ENCODE measurements at regions not wholly inside any gene's neighbourhood (a gene's known extent, or its start where the extent isn't known, plus 50 kb on each side); places are given as distances from the start of the nearest gene placed in this dataset.
"Not testable (repeated sequence)": the region's sequence is repeated elsewhere in the genome, so short reads cannot be mapped to it uniquely, and the experiment has no call there.

GRCh38 chr16:88167798-88168556 lies 214.8 kb upstream of the ZNF469 start:
- TF ChIP-seq, protein P1, sequence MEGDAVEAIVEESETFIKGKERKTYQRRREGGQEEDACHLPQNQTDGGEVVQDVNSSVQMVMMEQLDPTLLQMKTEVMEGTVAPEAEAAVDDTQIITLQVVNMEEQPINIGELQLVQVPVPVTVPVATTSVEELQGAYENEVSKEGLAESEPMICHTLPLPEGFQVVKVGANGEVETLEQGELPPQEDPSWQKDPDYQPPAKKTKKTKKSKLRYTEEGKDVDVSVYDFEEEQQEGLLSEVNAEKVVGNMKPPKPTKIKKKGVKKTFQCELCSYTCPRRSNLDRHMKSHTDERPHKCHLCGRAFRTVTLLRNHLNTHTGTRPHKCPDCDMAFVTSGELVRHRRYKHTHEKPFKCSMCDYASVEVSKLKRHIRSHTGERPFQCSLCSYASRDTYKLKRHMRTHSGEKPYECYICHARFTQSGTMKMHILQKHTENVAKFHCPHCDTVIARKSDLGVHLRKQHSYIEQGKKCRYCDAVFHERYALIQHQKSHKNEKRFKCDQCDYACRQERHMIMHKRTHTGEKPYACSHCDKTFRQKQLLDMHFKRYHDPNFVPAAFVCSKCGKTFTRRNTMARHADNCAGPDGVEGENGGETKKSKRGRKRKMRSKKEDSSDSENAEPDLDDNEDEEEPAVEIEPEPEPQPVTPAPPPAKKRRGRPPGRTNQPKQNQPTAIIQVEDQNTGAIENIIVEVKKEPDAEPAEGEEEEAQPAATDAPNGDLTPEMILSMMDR (IDR thresholded peaks at IDR 0.05) = not testable (repeated sequence)
- not testable (repeated sequence) for TF ChIP-seq SP1 (CRISPR knock-in tag; conservative IDR thresholded peaks at IDR 0.05)

All from WTC11 (cell line).